ENCODE measurements at regions not wholly inside any gene's neighbourhood (a gene's known extent, or its start where the extent isn't known, plus 50 kb on each side); places are given as distances from the start of the nearest gene placed in this dataset.
"Not testable (repeated sequence)": the region's sequence is repeated elsewhere in the genome, so short reads cannot be mapped to it uniquely, and the experiment has no call there.

DNA sequence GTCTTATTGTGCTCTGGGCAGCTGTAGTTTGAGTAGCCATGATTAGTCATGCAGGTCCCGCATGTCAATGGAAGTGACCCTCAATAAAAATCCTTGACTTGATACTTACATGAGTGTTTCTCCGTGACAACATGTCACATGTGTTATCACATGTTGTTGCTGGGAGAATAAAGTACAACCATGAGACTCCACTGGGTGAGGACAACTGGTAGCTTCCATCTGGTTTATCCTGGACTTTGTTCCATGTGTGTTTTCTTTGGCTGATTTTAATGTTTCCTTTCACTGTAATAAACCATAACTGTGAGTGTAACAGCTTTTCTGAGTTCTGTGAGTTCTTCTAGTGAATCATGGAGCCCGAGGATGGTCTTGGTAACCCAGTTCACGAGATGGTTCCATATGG is 63.1 kb upstream of the NDN start:
- no peak for DNase-seq

DNA sequence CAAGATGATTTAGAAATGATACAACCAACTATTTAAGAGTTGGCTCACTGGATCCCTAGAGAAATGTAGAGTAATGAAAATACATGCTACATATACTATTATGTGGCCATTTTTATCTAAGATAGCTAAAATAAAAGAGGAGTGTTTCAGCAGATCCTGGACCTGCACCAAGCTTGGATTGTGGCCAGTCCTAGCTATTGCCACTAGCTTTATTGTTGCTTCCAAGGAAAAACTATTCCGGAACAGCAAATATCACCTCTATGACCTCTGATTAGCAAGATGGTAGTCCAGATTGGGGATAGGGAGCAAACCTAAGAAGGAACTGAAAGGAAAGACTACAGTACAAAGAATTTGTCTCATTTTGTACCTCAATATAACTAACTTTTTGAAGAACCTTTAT is 63.7 kb upstream of the NDN start:
- no peak for DNase-seq

DNA sequence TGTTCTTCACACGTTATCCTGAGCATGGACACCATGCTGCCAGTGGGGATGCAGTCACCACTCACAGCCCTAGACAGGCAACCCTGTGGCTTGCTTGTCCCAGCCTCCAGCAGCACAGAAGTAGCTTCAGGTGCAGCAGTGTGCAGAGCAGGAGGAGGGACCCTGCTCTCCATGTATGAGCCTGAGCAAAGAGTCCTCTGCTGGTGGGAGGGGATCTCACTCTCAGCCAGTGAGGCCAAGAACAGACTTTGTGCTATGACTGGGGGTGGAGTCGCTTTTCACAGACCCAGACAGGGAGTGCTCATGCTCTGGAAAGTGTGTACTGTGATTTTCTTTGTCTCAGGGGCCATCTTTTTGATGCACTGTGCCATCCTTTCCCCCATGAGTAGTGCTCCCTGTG is 66.1 kb upstream of the NDN start:
- DNase-seq = no peak

DNA sequence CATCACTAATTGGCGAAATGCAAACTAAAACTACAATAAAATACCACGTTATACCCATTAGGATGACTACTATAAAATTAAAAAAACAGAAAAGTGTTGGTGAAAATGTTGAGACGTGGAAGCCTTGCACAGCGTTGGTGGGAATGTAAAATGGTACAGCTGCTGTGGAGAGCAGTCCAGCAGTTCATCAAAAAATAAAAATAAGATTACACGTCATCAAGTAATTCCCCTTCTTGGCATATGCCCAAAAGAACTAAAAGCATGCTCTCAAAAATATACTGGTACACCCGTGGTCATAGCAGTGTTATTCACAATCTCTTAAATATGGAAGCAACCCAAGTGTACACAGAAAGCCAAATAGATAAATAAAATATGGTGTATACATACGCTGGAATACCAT is 71.8 kb upstream of the NDN start:
- DNase-seq = no peak

DNA sequence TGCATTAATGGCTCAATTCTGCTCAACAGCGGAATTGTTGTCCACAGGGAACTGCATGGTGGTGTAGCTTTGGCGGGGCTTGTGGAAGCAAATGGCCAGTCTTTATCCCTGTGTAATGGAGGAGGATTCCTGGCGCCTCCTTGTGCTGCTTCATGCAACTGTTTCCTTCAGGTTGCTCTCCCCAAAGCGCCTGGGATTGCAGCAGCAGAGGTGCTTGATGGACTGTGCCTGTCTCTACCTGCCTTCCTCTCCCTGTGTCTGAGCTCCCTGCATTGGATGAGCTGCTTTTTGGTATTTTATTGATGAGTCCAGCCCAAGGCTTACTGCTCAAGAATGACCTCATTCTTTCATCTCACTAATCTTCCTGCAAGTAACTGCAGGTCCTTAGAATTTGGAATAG is 72.9 kb upstream of the NDN start:
- DNase-seq = no peak

DNA sequence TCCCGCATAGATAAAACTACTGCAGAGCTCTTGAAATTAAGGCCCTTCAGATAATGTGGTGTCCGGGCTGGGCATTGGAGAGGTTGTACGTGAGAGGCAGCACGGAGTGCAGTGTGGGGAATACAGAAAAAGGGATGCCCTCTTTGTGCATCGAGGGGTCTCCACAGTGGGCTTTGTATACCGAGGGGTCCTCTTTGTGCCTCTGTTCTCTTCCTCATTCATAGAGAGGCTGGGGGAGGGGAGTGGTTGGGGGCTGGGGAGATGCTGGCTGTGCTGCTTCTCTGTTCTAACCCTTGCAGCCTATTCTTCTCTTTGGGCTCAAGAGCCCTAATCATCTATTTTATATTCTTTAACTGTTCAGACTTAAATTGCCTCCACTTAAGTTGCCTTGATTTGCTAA is 74.3 kb upstream of the NDN start:
- DNase-seq = no peak

DNA sequence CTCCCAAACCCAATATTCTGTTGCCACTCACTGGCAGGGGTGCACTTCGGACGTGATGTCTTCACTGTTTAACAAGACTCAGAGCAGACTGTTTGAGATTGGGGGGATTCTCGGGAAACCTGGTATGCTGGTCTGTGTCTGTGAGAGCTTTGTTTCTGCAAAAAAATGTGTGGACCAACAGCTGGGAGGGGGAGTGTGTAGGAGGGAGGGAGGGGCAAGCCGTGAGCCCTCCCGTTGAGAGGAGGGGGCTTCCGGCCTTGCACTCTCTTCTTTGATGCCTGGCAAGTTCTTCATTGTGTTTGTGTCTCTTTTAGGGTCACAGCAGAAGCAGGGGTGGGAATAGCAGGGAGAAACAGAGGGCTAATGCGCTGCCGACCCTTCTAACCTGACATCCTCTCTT is 74.9 kb upstream of the NDN start:
- no peak for DNase-seq

DNA sequence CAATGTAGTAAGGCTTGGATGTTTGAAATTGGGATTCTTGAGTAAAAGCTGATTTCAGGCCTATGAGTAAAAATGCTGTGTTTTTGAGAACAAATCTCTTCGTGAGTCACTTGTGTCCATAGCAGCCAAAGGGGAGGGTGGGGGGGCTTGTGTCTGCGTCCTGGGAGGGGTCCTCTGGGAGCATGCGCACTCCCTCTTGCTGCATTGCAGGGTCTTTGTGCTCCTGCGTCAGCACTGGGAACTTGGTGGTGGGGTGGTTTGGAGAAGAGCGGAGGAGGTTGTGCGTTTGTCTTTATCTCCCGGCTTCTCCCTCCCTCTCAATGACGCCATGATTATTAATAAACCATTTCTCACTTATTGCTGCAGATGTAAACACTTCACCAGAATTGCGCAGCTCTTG is 75.9 kb upstream of the NDN start:
- DNase-seq = no peak

DNA sequence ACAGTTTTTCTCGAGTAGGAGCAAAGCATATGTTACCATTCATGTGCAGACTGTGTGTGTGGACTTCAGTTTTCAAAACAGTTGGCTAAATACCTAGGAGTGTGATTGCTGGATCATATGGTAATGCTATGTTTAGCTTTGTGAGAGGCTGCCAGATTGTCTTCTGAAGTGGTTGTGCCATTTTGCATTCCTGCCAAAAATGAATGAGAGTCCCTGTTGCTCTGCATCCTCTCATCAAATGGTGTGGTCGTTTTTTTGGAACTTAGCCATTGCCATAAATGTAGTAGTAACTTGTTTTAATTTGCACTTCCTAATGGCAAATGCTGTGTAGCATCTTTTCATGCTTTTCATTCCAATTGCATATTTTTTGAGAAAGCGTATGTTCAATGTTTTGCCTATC is 77.2 kb upstream of the NDN start:
- no peak for DNase-seq

DNA sequence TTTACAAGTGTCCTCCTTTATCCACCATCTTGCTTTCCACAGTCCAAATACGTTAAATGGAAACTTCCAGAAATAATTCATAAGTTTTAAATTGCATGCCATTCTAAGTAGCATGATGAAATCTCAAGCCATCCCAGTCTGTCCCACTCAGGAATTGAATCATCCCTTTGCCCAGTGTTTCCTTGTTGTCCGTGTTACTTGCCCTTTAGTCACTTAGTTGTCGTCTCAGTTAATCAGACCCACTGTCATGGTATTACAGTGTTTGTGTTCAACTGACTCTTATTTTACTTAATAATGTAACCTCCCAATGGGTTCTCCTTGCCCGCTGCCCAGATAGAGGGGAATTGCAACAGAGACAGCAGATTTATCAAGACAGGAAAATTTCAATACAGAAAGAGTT is 77.6 kb upstream of the NDN start:
- DNase-seq = no peak

DNA sequence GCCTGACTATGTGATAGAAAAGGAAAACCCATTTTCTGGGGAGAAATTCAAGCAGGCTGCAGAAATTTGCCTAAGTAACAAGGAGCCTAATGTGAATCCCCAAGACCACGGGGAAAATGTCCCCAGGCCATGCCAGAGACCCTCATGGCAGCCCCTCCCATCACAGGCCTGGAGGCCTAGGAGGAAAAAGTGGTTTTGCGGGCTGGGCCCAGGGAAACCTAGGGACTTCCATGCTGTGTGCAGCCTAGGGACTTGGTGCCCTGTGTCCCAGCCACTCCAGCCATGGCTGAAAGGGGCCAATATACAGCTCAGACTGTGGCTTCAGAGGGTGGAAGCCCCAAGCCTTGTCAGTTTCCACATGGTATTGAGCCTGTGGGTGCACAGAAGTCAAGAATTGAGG is 79.7 kb upstream of the NDN start:
- DNase-seq = not testable (repeated sequence)

DNA sequence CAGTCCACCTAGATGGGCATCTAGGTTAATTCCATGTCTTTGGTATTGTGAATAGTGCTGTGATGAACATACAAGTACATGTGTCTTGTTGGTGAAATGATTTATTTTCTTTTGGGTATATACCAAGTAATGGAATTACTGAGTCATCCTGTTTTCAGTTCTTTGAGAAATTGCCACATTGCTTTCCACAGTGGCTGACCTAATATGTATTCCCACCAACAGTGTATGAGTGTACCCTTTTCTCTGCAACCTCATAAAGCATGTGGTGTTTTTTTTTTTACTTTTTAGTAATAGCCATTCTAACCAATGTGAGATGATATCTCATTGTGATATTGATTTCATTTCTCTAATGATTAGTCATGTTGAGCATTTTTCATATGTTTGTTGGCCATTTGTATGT is 86.0 kb upstream of the NDN start:
- DNase-seq = no peak

DNA sequence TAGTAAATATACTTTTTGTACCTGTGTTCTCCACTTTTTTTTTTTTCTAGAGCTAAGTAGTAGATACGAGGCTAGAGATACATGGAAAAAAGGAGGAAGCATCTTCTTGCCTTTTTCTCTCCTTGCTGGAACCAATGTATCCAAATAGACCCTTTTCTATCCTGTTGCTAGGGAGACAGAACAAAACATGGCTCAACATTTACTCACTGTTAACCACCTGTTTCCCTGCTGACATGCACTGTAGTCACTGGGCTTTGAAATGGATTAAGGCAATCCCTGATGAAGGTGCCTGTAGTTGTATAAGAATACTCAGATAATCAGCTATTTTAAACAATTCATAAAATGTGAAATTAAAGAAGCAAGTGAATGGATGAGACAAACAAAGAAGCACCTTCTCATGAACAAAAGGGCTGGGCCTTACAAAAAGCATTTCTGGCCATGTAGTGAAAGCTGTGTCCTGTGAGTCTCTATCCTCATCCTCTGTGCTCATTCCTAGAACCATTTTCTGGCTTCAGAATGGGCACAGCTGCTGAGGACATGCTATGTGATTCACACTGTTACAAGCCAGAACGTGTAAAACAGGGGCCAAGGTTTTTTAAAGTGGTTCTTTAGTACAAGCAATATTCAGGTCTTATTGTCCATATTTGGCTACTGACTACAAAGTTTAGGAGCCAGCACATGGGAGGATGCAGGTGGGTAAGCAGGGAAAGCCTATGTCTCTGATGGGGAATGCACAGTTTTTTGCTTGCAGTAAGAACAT is 100.4 kb upstream of the NDN start:
- no peak for DNase-seq

DNA sequence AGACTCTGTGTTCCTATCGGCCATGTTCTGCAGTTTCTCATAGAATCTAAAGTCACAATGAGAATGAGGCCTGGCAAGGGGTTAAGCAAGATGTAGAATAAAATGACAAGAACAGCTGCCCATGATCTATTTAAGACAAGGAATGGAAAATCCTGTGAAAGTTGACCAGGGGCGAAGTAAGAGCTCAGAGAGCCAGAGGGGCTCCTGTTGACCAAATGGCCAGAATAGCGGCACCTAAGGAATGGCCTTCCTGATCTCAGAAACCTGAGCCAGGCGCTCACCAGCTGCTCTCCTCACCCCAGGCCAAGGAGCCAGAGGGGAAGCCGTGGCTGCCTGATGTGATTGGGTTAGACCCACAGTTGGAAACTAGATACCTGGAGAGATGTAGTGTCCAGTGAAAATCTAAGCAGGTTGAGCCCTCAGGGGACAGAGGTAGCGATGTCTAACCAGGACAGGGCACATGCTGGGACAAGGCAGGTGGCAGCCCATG is 106.1 kb upstream of the NDN start:
- DNase-seq = no peak

DNA sequence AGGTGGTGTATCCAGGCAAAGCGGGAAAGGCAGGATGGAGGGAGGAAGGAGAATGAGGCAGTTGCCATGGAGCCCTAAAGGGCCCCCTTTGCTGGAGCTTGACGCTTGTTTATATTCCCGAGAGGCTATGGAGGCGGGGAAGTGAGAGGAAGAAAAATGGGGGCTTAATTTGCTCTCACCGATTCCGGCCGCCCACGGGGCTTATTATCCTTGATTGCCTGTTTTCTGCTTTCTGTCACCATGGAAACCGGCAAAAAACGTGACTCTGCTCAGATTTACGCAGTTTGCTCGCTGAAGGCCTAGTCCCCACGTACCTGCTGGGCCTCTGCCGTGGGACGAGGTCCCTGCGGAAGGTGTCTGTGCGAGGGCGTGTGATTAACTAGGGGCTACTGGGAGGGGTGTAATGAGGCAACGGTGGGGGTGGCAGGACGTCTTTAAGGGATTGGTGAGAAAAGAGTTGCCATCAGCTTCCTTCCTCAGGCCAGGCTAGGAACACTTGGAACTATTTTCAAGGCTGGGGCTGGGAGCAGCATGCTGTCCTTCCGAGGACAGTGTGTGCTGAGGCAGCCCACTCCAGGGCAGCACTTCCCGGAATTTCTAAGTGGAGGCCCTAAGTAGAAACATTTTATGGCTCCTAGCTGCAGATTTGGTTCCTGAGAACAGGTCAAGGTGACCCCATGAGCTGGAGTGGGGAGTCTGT is 110.8 kb upstream of the NDN start:
- peak in 23 of 51 donors; percentile 4 to 67 (median 26) for DNase-seq

DNA sequence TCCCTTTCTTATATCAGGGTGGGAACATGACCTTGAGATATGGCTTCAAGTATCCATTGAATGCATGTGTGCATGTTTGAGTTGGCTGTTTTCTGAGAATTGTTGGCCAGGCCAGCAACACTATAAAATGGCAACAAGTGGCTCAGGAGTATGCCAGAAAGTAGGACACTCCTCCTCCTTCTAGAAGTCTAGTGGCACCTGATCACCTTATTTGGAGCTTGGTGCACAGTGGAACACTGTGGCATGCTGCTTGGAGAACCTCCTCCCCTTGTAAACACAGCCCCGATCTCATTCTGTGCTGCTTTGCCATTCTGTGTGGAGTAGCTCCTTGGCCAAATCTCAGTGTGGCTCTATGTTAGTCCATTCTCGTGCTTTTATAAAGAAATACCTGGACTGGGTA is 114.8 kb upstream of the NDN start:
- no peak for DNase-seq

DNA sequence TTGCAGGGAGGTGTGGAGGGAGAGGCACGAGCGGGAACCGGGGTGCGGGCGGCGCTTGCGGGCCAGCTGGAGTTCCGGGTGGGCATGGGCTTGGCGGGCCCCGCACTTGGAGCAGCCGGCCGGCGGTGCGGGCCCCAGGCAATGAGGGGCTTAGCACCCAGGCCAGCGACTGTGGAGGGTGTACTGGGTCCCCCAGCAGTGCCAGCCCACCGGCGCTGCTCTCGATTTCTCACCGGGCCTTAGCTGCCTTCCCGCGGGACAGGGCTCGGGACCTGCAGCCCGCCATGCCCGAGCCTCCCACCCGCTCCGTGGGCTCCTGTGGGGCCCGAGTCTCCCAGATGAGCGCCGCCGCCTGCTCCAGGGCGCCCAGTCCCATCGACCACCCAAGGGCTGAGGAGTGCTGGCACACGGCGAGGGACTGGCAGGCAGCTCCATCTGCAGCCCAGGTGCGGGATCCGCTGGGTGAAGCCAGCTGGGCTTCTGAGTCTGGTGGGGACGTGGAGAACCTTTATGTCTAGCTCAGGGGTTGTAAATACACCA is 115.9 kb upstream of the NDN start:
- not testable (repeated sequence) for DNase-seq

DNA sequence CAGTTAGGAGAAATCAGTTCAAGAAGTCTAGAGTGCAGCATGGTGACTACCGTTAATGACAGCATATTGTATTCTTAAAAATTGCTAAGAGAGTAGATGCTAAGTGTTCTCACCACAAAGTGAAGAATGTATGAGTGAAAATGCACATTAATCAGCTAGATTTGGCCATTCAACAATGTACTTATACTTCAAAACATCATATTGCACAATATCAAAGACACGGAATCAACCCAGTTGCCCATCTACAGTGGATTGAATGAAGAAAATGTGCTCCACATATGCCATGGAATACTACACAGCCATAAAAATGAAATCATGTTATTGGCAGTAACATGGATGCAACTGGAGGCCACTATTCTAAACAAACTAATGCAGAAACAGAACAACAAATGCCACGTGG is 119.9 kb upstream of the NDN start:
- DNase-seq = no peak

DNA sequence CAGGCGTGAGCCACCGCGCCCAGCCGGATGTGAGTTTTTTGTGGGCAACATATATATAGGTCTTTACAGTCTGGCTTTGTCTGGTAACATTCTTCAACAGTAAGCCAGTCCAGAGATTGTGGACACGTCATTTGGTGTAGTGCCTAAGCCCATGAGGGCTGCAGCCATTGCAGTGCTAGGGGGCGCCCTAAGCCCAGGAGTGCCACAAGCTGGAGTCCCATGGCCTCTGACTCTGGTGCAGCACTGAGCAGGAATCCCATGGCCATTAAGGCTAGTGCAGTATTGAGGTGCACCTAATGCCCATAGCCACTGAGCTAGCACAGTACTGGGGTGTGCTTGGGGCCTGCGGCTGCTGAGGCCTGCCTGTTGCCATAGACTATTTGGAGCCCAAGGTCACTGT is 136.4 kb upstream of the NDN start:
- no peak for DNase-seq

DNA sequence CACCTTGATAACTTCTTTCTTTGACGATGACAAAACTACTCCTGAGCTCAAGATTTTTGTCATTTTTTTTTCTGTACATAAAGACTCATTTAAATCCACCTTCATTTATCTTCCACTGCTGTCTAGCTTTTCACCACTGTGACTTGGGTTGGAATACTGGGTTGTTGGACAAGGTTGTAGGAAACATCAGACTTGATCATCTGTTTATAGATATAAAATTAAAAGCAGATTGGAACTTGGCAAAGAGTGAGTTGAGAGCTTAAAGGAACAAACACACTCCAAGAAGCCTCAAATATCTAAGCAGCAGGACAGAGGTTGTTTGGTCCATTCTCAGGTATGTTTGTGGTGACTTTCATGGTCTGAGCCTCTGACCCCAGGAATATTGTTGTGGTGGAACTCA is 141.7 kb upstream of the NDN start:
- DNase-seq = no peak

DNA sequence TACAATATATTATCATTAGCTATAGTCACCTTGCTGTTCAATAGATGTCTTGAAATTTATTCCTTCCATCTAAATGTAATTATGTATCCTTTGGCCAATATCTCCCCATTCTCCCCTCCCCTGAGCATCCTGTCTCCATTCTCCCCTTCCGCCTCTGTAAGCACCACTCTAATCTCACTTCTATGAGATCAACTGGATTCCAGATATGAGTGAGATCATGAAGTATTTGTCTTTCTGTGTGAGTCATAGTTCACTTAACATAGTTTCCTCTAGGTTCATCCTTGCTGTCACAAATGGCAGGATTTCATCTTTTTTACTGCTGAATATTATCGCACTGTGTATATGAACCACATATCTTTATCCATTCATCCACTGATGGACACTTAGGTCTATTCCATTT is 148.8 kb upstream of the NDN start:
- DNase-seq = no peak

DNA sequence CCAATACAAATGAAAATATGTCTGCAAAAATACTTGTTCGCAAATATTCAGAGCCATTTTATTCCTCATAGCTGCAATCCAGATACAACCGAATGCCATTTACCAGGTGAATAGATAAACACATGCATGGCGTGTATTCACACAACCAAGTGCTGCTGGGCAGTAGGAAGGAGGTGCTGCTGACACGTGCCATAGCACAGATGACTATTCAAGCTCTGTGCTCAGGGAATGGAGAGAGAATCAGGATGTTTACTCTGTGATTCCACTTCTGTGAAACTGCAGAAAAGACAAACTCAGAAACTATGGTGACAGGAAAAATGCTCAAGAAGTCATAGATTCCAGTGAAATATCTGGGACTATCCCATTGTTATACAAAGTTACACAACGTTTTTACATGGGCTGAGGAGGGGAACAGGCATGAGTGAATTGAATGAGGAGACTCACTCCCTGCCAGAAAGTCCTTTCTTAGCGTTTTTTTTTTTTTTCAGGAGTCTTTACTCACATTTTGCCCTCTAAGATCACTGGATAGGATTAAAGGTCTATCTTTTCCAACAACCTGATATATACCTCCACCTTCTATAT is 152.9 kb upstream of the NDN start:
- DNase-seq = no peak

DNA sequence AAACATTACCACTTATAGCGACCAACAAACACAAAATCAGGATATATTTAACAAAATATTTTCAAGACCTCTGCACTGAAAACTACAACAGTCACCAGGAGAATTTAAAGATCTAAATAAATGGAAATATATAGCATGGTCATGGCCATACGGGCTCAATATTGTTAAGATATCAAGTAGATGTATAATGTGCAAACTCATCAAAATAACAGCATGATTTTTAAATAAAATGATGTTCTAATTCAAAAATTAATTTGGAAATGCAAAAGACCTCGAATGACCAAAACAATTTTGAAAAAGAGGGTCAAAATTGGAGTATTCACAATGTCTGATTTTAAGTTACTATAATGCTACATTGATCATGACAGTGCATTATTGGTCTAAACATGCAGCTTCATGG is 159.1 kb upstream of the NDN start:
- DNase-seq = no peak

Data from hypothalamus (tissue), 51 donors.